Upper lobe of left lung (tissue), 4 donors: ENCODE measurements at regions not wholly inside any gene's neighbourhood (a gene's known extent, or its start where the extent isn't known, plus 50 kb on each side); places are given as distances from the start of the nearest gene placed in this dataset.

ENCODE experiments used
- EP300 ChIP-seq, 4 donors: sonication (generic); formaldehyde crosslinking; IDR thresholded peaks; one replicate each; pipeline ENCODE4 v1.5.1; 2017; ENCODE audit warnings: antibody characterized with exemption in 4 of 4, control low read depth in 2 of 4
- POLR2AphosphoS5 ChIP-seq, 2 donors: sonication (generic); formaldehyde crosslinking; IDR thresholded peaks; one replicate each; pipeline ENCODE4 v1.5.1; 2017; ENCODE audit warnings: antibody characterized with exemption in 2 of 2
- TF ChIP-seq, protein P1 (sequence below), 6 experiments: fragments of 450-650 bp in 4 of 6; fragments of 200-600 bp in 2 of 6; sonication (generic) in 2 of 6; IDR thresholded peaks; one replicate each; pipeline ENCODE4 v1.5.1; 2016 to 2019; ENCODE audit warnings: antibody characterized with exemption in 6 of 6

- no peak for TF ChIP-seq POLR2AphosphoS5 (IDR thresholded peaks at IDR 0.05)
- TF ChIP-seq, protein P1, sequence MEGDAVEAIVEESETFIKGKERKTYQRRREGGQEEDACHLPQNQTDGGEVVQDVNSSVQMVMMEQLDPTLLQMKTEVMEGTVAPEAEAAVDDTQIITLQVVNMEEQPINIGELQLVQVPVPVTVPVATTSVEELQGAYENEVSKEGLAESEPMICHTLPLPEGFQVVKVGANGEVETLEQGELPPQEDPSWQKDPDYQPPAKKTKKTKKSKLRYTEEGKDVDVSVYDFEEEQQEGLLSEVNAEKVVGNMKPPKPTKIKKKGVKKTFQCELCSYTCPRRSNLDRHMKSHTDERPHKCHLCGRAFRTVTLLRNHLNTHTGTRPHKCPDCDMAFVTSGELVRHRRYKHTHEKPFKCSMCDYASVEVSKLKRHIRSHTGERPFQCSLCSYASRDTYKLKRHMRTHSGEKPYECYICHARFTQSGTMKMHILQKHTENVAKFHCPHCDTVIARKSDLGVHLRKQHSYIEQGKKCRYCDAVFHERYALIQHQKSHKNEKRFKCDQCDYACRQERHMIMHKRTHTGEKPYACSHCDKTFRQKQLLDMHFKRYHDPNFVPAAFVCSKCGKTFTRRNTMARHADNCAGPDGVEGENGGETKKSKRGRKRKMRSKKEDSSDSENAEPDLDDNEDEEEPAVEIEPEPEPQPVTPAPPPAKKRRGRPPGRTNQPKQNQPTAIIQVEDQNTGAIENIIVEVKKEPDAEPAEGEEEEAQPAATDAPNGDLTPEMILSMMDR (IDR thresholded peaks at IDR 0.05): no peak
- no peak for TF ChIP-seq EP300 (IDR thresholded peaks at IDR 0.05)
These were observed 930.6 kb upstream of the TMEM132C start for GRCh38 chr12:127336416-127336815.
